Cardiac septum (tissue), 1 donor: ENCODE measurements at regions not wholly inside any gene's neighbourhood (a gene's known extent, or its start where the extent isn't known, plus 50 kb on each side); places are given as distances from the start of the nearest gene placed in this dataset.

ENCODE experiments used
- DNase-seq: peaks from one replicate; pipeline ENCODE4 v3.0.0-alpha.2; 2020; ENCODE audit warnings: low spot score
- intact Hi-C: fragments of 100-400 bp; cut with DNase I; formaldehyde crosslinking; loops from one replicate; pipeline ENCODE4 v1.14.0; 2022
- donor health status: DM: no; HTN: no; CAD: no.

DNA sequence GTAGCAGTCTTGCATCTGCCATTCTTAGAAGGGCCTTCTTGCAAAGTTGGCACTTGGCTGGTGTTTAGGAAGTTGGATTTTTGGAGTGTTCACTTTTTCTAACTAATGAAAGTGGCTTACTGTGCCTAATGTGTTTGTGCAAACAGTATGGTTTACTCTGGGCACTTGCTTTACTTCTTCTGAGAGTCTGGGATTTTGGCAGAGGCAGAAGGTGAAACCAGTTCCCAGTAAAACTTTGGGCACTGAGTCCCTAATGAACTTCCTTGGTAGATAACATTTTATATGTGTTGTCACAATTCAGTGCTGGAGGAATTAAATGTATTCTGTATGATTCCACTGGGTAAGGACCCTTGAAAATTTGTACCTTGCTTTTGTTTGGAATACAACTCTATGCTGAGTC, 155.7 kb downstream of the FAM170A start:
- no peak for DNase-seq
- intact Hi-C loops = no loop called here

DNA sequence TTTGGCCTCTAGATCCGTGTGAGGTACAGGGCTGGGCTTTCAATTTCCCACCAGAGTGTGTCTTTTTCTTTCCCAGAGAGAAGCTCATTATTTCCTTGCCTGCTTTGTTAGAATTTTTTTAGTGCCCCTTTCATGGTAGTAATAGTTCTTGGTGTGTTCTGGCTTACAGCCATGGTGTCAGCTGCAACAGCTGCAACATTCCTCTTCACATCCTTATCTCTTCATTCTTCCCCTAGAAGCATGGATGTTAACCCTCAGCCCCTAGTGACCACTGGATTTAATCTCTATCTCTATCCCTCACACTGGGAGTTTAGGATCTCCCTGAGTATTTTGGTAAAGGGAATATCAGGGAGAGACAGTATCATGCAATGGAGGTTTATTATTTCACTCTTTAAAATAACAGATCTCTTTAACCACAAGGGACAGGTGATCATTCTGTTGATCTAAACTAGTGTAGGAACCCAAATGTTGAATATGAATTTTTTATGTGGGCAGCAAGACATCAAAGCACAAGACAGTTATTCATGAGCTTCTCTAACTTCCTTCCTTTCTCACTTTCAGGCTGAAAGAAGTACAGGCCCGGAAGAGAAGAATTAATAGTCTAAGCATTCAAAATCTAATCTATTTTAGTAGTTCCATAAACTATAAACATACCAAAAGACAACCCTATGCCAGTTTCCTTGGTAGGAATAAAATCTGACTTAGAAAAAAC, 160.2 kb downstream of the FAM170A start:
- intact Hi-C loops = no loop called here
- no peak for DNase-seq

DNA sequence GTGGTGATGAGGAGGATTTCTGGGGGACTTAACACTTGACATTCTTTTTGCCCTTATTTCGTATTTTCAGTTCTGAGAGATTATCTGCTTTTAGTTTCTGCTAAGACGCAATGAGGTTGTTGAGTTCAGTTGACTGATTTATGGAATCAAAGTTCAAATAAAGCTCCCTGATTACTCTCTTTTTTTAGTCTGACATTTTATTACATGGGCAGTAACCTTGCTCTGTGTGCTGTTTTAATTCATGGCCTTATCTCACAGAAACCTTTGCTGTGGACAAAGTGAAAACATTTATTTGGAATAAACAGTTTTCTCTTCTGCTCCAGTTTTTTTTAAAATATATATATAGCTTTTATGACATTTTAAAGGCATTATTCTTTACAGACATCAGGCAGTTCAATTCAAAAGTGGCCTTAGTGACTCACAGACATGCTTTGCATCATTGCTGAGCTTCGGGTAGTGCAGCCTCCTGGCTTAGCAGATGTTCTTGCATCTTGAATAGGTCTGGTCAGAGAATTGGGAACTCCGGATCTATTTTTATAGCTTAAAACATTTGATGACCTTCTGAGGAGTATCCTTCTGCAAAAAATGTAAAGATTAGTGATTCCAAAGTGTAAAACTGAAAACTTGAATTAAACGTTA, 162.9 kb downstream of the FAM170A start:
- DNase-seq = no peak
- intact Hi-C loops = no loop called here

DNA sequence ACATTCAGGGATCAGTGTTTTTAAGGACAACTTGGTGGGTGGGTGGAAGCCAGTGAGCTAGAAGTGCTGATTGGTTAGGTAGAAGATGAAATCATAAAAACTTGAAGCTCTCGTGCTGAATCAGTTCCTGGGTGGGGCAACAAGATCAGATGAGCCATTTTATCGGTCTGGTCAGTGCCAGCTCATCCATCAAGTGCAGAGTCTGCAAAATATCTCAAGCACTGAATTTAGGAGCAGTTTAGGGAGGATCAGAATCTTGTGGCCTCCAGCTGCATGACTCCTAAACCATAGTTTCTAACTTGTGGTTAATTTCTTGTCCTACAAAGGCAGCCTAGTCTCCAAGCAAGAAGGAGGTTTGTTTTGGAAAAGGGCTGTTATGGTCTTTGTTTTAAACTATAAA, 166.4 kb downstream of the FAM170A start:
- intact Hi-C loops = no loop called here
- no peak for DNase-seq

DNA sequence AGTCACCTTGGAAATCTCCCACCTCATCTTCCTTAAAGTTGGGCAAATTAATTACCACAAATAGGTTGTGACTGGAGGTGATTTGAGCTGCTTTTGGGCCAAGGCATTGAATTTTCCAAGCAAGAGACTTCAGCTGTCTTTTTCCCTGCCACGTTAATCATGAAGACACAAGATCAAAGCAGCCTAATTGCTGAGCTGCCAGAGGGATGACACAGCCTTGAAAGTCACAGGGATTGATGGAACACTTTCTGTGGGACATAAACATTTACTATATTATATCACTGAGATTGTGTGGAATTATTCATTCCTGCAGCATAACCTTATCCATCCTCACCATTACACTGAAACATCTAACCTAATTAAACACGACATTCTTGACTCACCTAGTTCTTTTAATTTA, 172.2 kb downstream of the FAM170A start:
- intact Hi-C loops = no loop called here
- no peak for DNase-seq

DNA sequence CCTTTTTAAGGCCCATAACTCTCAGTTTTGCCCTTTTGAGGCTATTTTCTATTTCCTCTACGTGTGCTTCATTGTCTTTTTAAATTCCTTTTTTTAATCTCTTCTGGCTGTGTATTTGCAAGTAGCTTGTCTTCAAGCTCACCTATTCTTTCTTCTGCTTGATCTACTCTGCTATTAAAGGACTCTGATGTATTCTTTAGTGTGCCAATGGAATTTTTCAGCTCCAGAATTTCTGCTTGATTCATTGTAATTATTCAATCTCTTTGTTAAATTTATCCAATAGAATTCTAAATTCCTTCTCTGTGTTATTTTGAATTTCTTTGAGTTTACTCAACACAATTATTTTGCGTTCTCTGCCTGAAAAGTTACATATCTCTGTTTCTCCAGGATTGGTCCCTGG, 178.7 kb downstream of the FAM170A start:
- intact Hi-C loops = no loop called here
- DNase-seq = no peak

DNA sequence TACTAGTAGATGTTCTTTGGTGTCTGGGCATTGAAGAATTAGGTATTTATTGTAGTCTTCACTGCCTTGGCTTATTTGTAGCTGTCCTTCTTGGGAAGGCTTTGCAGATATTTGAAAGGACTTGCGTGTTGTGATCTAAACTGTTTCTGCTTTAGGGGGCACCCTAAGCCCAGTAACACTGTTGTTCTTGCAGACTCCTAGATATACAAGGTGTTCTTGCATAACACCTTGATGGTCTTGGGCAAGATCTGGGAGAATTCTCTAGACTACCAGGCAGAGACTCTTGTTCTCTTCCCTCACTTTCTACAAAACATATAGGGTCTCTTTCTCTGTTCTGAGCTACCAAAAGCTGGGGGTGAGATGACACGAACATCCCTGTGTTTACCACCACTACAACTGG, 179.1 kb downstream of the FAM170A start:
- intact Hi-C loops = no loop called here
- DNase-seq = no peak

DNA sequence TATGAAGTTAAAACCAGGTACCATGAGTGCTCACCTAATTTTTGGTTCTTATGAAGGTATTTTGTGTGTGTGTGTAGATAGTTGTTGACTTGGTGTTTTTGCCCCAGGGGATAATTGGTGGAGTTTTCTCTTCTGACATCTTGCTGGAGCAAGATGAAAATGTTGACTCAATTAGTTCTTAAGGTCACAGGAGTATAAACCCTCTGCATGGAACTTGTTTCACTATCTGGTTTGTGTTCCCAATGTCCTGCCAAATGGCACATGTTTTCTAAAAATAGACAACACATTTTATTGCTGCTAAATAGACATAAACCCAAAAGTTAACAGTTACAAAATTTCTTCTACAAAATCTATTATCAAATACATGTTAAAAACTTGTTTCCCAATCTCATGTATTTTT, 180.9 kb downstream of the FAM170A start:
- DNase-seq = no peak
- intact Hi-C loops = no loop called here

DNA sequence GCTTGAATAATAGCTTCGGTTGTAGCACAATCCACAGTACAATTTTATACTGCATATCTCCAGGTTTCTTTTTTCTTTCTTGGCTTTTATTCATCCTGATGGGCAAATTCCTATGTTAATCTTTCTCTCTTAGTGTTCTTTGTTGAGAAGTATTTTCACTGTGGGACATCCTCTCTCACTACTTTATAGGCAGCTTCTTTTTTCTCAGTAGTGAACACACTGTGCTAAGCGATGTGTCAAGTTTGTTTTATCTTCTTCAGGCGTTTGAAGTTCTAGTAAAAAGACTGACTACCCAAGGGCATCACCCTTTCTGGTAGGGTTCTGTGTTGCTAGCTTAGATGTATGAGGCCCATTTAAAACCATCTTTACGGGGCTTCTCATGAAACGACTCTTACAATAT, 182.1 kb downstream of the FAM170A start:
- intact Hi-C loops = no loop called here
- DNase-seq = no peak

DNA sequence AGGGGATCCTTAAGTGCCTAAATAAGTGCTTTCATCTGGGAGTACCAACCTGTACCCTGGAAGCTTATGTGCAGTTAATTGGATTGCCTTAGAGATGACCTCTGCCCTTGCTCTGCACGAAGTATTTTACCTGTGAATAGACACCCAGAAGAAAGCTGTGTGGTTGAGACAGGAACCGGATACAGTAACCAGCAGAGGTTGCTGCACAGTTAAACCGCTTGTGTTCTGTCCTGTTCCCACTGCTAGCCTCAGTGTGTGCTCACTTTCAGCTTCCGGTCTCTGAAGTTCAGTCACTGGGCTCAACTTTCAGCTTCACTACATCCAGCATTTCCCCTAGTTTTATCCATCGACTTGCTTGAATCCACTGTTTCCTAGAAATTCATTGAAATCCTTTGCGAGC, 185.3 kb downstream of the FAM170A start:
- intact Hi-C loops = no loop called here
- no peak for DNase-seq

DNA sequence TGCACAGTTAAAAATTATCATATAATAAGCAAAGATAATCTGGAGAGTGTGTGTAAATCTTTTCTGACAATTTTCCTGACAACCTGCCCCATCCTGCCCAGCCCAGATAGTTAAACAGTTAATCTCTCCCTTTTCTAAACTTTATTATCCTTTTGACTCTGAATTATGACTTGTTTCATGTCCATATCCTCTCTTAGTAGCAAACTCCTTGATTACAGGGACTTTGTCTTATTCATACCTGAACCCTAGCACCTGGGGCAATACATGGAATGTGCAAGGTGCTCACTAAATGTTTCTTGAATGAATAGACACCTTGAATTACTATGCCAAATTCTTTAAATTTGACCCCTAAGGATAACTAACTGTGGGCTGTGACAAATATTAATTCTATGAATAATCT, 186.7 kb downstream of the FAM170A start:
- no peak for DNase-seq
- intact Hi-C loops = no loop called here

DNA sequence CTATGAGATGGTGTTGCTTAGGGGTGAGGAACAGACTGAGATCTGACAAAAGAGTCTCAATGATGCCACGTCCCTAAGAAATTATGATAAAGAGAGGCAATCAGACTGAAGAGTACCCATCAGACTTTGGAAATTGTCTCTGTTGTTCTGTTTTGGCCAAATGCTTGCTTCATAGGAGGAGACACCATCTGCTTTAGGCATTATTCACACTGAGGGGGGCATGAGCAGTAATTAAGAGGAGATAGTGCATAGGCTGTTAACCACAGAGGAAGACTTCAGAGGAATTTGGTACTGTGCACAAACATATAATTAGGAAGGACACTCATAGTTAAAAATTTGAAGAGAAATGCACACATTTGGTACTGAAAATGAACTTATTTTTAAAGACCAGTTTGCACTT, 190.7 kb downstream of the FAM170A start:
- DNase-seq = no peak
- intact Hi-C loops = no loop called here

DNA sequence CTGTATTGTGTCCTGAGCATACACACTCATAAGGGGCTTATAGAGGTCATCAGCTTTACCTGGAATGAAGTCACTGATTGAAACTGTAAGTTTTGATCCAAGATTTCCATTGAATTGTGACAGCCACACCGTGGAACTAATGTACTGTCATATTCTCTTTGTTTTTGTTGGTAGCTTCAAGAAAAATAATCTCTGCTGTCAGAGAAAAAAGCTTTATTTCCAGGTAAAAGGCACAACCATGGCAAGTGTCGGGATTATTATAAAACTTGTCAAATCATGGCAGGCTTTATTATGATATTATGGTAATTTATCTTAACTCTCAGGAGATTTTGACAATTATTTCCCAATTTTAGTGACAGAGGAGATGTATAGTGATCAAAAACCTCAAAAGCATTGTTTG, 191.2 kb downstream of the FAM170A start:
- DNase-seq = no peak
- intact Hi-C loops = no loop called here

DNA sequence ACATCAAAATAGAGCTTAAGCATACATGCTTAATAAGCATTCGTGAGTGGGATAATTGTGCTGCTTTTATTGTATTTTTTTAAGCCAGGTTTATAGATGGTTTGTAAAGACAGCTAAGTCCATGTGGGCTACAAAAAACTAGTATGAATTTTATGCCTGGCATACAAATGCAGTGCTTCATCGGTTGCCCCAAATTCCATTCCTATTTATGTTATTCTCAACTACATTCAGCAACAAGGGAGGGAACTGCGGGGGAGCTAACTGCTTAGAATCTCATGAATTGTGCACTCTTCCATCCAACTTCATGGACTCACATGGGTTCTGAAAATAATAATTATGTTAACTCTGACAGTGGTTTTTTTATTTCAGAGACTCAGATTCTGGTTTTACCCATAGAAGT, 199.2 kb downstream of the FAM170A start:
- intact Hi-C loops = no loop called here
- DNase-seq = no peak

DNA sequence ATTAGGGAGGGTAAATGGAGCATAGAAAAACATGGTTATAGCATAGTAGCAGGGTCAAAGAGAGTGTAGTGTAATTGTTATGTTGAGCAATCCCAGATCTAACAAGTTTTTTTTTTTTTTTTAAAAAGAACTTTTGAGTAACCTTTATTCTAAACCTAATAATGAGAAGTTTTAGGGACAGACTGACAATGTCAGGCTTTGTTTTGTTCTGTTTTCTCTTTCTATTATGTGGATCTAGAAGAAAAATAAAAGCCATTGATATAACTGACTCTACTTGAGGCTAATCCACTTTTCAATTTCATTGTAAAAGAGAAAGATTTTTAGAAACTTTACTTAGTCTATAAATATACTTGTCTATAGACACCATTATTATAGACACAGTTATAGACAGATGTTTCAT, 200.0 kb downstream of the FAM170A start:
- no peak for DNase-seq
- intact Hi-C loops = no loop called here

DNA sequence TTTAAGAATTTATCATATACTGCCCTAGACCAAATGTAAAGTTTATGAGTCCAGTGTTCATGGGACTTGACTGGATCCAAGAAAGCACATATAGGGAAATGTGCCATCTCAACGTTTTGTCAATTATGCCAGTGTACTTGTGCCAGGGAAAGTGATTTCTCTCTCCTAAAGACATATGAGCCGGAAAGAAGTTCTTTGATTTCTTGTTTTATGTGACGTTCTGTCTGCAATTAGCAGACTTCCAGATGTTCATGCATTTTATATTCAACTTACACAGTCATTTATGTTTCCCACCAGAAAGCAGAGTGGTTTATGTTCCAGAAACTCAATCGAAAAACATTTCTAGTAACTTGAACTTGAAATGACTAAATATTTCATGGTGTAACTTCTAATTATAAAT, 203.8 kb downstream of the FAM170A start:
- no peak for DNase-seq
- intact Hi-C loops = no loop called here

DNA sequence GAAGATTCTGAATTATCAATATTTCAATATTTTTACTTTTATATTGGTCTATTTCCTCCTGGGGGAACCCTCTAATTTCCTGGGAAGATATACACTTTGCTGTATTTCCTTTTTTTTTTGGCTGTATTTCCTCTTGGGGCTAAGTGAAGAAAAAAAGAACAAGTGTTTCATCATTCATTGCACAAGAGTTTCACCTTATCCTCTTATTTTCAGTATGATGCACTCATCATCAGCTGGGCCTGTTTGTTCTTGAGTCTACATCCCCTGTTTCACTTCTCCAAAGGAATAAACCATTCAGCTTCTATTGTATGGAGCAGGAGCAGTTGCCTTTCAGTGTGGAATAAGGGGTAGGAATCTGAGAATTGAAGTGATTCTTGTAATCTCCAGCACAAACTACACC, 210.8 kb downstream of the FAM170A start:
- no peak for DNase-seq
- intact Hi-C loops = no loop called here

DNA sequence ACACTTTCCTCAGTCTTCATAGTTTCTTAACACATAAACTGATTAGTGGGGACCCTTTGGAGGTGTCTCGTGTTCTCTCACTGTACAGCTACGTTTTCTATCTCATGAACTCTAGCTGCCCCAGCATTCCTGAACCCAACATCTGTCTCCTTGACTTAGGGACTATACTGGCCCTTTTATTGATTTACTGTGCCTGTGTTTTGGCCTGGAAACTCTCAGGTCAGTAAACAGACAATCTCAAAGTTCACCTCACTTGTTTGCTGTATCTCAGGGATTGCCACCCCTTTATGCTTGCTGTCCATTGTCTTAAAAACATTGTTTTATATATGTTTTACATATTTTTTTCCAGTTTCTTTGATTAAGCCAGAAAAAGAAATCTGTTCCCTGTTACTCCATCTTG, 222.8 kb downstream of the FAM170A start:
- DNase-seq = no peak
- intact Hi-C loops = no loop called here

DNA sequence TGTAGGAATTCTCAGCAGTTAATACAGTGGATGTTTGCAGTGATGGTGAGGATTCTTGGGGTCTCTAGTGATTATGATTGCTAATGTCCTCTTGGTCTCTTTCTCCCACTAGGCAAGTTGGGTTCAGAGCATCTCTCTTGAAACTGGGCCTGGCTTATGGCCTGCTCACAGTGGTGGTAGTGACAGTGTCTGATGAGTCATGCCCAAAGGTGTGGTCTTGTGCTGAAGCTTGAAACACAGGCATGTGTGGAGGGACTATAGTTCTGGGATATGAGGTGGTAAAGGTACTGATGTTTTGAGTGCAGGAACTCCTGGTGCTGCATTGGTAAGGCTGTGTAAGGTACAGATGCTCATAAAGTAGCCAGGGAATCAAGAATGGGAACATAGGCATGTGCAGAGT, 231.1 kb downstream of the FAM170A start:
- intact Hi-C loops = no loop called here
- no peak for DNase-seq

DNA sequence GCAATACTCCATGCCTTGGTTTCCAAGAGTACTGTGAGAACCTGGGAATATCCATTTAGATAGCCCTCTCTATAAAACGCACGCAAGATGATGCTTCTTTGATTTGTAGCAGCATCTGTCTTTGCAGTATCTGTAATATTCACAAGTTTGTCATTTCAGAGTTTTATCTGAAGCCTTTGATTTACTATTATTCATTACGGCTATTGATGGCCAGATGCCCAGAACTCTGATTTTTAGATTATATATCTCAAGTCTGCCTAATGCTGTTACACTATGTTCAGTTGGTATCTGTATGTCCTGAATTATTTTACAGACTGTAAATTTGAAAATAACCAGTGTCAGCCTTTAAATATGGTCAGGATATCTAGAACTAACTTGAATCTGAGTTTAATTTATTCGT, 233.3 kb downstream of the FAM170A start:
- intact Hi-C loops = no loop called here

DNA sequence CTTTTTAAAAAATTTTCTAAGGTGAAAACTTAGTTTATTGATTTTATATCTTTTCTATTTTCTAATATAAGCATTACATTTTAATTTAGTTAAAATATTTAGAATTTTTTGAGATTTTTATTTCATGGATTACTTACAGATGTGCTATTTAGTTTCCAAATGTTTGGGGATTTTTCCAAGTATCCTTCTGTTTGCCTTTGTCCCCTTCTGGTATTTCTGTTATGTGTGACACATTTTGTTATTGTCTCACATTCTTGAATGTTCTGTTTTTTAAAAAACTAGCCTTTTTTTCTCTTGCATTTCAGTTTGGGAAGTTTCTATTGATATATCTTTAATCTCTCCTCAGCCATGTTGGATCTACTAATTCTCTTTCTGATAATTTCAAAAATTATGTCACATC, 234.9 kb downstream of the FAM170A start:
- intact Hi-C loops = no loop called here

More for the DNA sequence above, 233.3 kb downstream of the FAM170A start:
- no peak for DNase-seq

DNA sequence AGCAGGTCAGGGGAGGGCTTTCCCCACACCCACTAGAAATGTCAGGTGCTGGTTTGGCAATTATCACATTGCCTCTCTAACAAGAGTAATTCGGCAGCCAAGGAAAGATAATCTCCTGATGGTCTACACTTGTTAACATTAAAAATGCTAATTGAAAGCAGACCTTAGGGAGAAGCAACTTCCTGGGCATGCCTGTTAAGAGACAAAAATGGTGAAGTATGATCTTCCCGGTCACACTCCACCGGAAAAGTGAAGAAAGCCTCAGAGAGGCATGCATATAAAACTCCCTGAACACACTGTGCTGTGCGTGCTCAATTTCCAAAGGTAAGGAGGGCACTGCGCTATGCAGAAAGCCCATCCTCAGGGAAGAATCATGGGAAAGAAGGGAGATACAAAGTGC, 244.3 kb downstream of the FAM170A start:
- DNase-seq = no peak
- intact Hi-C loops = no loop called here

More for the DNA sequence above, 234.9 kb downstream of the FAM170A start:
- DNase-seq = no peak
